ENCODE measurements at regions not wholly inside any gene's neighbourhood (a gene's known extent, or its start where the extent isn't known, plus 50 kb on each side); places are given as distances from the start of the nearest gene placed in this dataset.

- H3K4me1 ChIP-seq (ENCODE audit: insufficient read depth, insufficient read length) = peaks cover 3% of the 10 kb centered on the region
- no peak overlapping the region for H3K4me3 ChIP-seq (ENCODE audit: insufficient read length, low read depth)
- no peaks in the 10 kb centered on the region for H3K36me3 ChIP-seq (ENCODE audit: insufficient read depth, insufficient read length, low read length)
- no peak for DNase-seq (ENCODE audit: low read depth, low spot score)
- H3K9ac ChIP-seq (ENCODE audit: insufficient read length, low read depth) = no peak overlapping the region
- TF ChIP-seq SUZ12 (IDR thresholded peaks at IDR 0.05; ENCODE audit: extremely low read depth, insufficient read depth, insufficient read length) (no peak), YY1 (IDR thresholded peaks at IDR 0.05; ENCODE audit: insufficient read depth, insufficient read length) (no peak), ZNF274 (IDR thresholded peaks at IDR 0.05; ENCODE audit: low read depth, low read length) (no peak)
- H3K9me3 ChIP-seq (ENCODE audit: insufficient read depth, low read length) = no peaks in the 10 kb centered on the region; the same call in 1 of the 2 replicates
- H3K27me3 ChIP-seq (ENCODE audit: insufficient read depth, insufficient read length) = no peaks in the 10 kb centered on the region
Observed at GRCh38 chr9:126164796-126165525, 161.7 kb upstream of the MVB12B start.

- peaks cover 3% of the 10 kb centered on the region for H3K4me1 ChIP-seq (ENCODE audit: insufficient read depth, insufficient read length)
- H3K9me3 ChIP-seq (ENCODE audit: insufficient read depth, low read length) = no peaks in the 10 kb centered on the region; the same call in 1 of the 2 replicates
- no peak overlapping the region for H3K4me3 ChIP-seq (ENCODE audit: insufficient read length, low read depth)
- no peak for DNase-seq (ENCODE audit: low read depth, low spot score)
- H3K27me3 ChIP-seq (ENCODE audit: insufficient read depth, insufficient read length) = no peaks in the 10 kb centered on the region
- no peak for TF ChIP-seq SUZ12 (IDR thresholded peaks at IDR 0.05; ENCODE audit: extremely low read depth, insufficient read depth, insufficient read length)
- TF ChIP-seq YY1 (IDR thresholded peaks at IDR 0.05; ENCODE audit: insufficient read depth, insufficient read length) = no peak
- TF ChIP-seq ZNF274 (IDR thresholded peaks at IDR 0.05; ENCODE audit: low read depth, low read length) = no peak
- H3K36me3 ChIP-seq (ENCODE audit: insufficient read depth, insufficient read length, low read length) = no peaks in the 10 kb centered on the region
- no peak overlapping the region for H3K9ac ChIP-seq (ENCODE audit: insufficient read length, low read depth)
Observed at GRCh38 chr9:126165755-126166154, 160.9 kb upstream of the MVB12B start.

- TF ChIP-seq YY1 (IDR thresholded peaks at IDR 0.05; ENCODE audit: insufficient read depth, insufficient read length) (no peak), SUZ12 (IDR thresholded peaks at IDR 0.05; ENCODE audit: extremely low read depth, insufficient read depth, insufficient read length) (no peak), ZNF274 (IDR thresholded peaks at IDR 0.05; ENCODE audit: low read depth, low read length) (no peak)
- H3K9me3 ChIP-seq (ENCODE audit: insufficient read depth, low read length) = no peaks in the 10 kb centered on the region; the same call in 1 of the 2 replicates
- no peak overlapping the region for H3K9ac ChIP-seq (ENCODE audit: insufficient read length, low read depth)
- DNase-seq (ENCODE audit: low read depth, low spot score) = no peak
- H3K27me3 ChIP-seq (ENCODE audit: insufficient read depth, insufficient read length) = no peaks in the 10 kb centered on the region
- no peak overlapping the region for H3K4me3 ChIP-seq (ENCODE audit: insufficient read length, low read depth)
- no peaks in the 10 kb centered on the region for H3K36me3 ChIP-seq (ENCODE audit: insufficient read depth, insufficient read length, low read length)
- H3K4me1 ChIP-seq (ENCODE audit: insufficient read depth, insufficient read length) = peaks cover 3% of the 10 kb centered on the region
Observed at GRCh38 chr9:126166291-126166690, 160.3 kb upstream of the MVB12B start.

- no peak for TF ChIP-seq SUZ12 (IDR thresholded peaks at IDR 0.05; ENCODE audit: extremely low read depth, insufficient read depth, insufficient read length)
- no peak for TF ChIP-seq YY1 (IDR thresholded peaks at IDR 0.05; ENCODE audit: insufficient read depth, insufficient read length)
- no peak for TF ChIP-seq ZNF274 (IDR thresholded peaks at IDR 0.05; ENCODE audit: low read depth, low read length)
- no peak for DNase-seq (ENCODE audit: low read depth, low spot score)
- Histone ChIP-seq H3K4me1 (ENCODE audit: insufficient read depth, insufficient read length) (peaks cover 3% of the 10 kb centered on the region), H3K4me3 (ENCODE audit: insufficient read length, low read depth) (no peak overlapping the region), H3K27me3 (ENCODE audit: insufficient read depth, insufficient read length) (no peaks in the 10 kb centered on the region), H3K9me3 (ENCODE audit: insufficient read depth, low read length) (no peaks in the 10 kb centered on the region; the same call in 1 of the 2 replicates), H3K36me3 (ENCODE audit: insufficient read depth, insufficient read length, low read length) (no peaks in the 10 kb centered on the region), H3K9ac (ENCODE audit: insufficient read length, low read depth) (no peak overlapping the region)
Observed at GRCh38 chr9:126166866-126167265, 159.8 kb upstream of the MVB12B start.

DNA sequence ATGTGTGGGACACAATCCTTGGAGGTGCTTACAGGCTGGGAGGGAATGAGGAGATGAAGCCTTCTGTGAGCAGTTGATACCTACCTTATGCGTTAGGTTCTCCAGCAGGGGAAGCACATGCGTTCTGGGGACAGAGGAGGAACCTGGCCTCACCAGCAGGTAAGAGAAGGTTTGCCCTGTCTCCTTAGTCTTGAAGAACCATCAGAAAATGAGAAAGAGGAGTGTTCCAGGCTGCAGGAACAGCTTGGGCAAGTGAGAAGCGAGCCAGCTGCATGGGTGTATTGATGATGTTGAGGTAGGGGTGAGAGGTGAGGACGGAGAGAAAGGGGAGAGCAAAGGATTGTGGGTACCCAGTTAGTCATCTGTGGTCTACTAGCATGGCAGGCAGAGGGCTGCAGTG lies 156.9 kb upstream of the MVB12B start:
- TF ChIP-seq YY1 (IDR thresholded peaks at IDR 0.05; ENCODE audit: insufficient read depth, insufficient read length) = no peak
- no peak for TF ChIP-seq ZNF274 (IDR thresholded peaks at IDR 0.05; ENCODE audit: low read depth, low read length)
- TF ChIP-seq SUZ12 (IDR thresholded peaks at IDR 0.05; ENCODE audit: extremely low read depth, insufficient read depth, insufficient read length) = no peak
- DNase-seq (ENCODE audit: low read depth, low spot score) = no peak
- H3K9me3 ChIP-seq (ENCODE audit: insufficient read depth, low read length) = no peaks in the 10 kb centered on the region
- no peaks in the 10 kb centered on the region for H3K4me1 ChIP-seq (ENCODE audit: insufficient read depth, insufficient read length)
- H3K27me3 ChIP-seq (ENCODE audit: insufficient read depth, insufficient read length) = no peaks in the 10 kb centered on the region
- H3K36me3 ChIP-seq (ENCODE audit: insufficient read depth, insufficient read length, low read length) = no peaks in the 10 kb centered on the region
- H3K4me3 ChIP-seq (ENCODE audit: insufficient read length, low read depth) = no peak overlapping the region
- H3K9ac ChIP-seq (ENCODE audit: insufficient read length, low read depth) = no peak overlapping the region

DNA sequence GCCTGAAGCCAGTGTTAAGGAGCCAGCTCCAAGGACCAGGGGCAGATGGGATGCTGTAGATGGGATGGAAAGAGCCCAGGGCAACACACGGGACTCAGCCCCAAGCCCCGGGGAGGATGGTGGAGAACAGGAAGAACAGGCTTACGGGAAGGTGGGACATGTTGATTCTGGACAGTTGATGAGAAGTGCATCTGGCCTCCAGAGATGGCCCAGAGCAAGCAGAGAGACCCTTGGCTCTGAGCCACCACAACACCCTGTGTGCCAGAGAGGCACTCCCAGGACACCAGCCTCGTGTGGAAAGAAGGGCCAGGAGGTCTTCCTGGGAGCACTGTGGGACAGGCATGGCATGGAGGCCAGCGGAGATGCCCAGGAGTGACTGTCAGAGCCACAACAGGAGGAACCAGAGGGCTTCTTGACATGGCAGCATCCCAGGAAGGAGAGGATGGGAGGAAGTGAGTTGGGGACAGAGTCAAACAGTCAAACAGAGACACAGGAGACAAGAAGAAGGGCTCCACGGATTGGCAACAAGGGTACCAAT lies 156.3 kb upstream of the MVB12B start:
- Histone ChIP-seq H3K36me3 (ENCODE audit: insufficient read depth, insufficient read length, low read length) (no peaks in the 10 kb centered on the region), H3K4me3 (ENCODE audit: insufficient read length, low read depth) (no peak overlapping the region), H3K27me3 (ENCODE audit: insufficient read depth, insufficient read length) (no peaks in the 10 kb centered on the region), H3K9me3 (ENCODE audit: insufficient read depth, low read length) (no peaks in the 10 kb centered on the region), H3K4me1 (ENCODE audit: insufficient read depth, insufficient read length) (no peaks in the 10 kb centered on the region), H3K9ac (ENCODE audit: insufficient read length, low read depth) (no peak overlapping the region)
- TF ChIP-seq YY1 (IDR thresholded peaks at IDR 0.05; ENCODE audit: insufficient read depth, insufficient read length) (no peak), SUZ12 (IDR thresholded peaks at IDR 0.05; ENCODE audit: extremely low read depth, insufficient read depth, insufficient read length) (no peak), ZNF274 (IDR thresholded peaks at IDR 0.05; ENCODE audit: low read depth, low read length) (no peak)
- no peak for DNase-seq (ENCODE audit: low read depth, low spot score)

DNA sequence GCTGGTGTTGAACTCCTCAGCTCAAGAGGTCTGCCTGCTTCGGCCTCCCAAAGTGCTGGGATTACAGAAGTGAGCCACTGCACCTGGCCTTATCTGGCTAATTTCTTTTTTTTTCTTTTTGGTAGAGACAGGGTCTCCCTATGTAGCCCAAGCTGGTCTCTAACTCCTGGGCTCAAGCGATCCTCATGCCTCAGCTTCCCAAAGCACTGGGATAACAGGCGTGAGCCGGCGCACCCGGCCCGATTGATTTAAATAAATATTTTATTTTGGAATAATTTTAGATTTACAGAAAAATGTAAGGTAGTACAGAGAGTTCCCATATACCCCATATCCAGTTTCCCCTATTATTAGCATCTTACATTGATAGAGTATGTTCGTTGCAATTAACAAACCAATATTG lies 155.0 kb upstream of the MVB12B start:
- Histone ChIP-seq H3K4me1 (ENCODE audit: insufficient read depth, insufficient read length) (no peaks in the 10 kb centered on the region), H3K36me3 (ENCODE audit: insufficient read depth, insufficient read length, low read length) (no peaks in the 10 kb centered on the region), H3K9ac (ENCODE audit: insufficient read length, low read depth) (no peak overlapping the region), H3K4me3 (ENCODE audit: insufficient read length, low read depth) (no peak overlapping the region), H3K27me3 (ENCODE audit: insufficient read depth, insufficient read length) (no peaks in the 10 kb centered on the region), H3K9me3 (ENCODE audit: insufficient read depth, low read length) (no peaks in the 10 kb centered on the region)
- no peak for TF ChIP-seq SUZ12 (IDR thresholded peaks at IDR 0.05; ENCODE audit: extremely low read depth, insufficient read depth, insufficient read length)
- TF ChIP-seq YY1 (IDR thresholded peaks at IDR 0.05; ENCODE audit: insufficient read depth, insufficient read length) = no peak
- TF ChIP-seq ZNF274 (IDR thresholded peaks at IDR 0.05; ENCODE audit: low read depth, low read length) = no peak
- DNase-seq (ENCODE audit: low read depth, low spot score) = no peak

Measured in NT2/D1 (cell line).